ENCODE measurements at regions not wholly inside any gene's neighbourhood (a gene's known extent, or its start where the extent isn't known, plus 50 kb on each side); places are given as distances from the start of the nearest gene placed in this dataset.
A peak's percentile ranks its signal among the peaks of the same experiment; 100 is the strongest.

GRCh38 chr12:105723494-105723893 lies 393.0 kb downstream of the C12orf75 start:
- Histone ChIP-seq H3K79me1 (ENCODE audit: low read length) (no peaks in the 10 kb centered on the region), H4K8ac (ENCODE audit: low read depth, low read length) (no peak overlapping the region), H4K91ac (ENCODE audit: low read depth, low read length) (no peak overlapping the region), H2BK5ac (ENCODE audit: low read depth, low read length, poor library complexity) (no peak overlapping the region), H2AFZ (ENCODE audit: insufficient read depth, low read length, poor library complexity) (no peak overlapping the region), H3K4me3 (ENCODE audit: low read depth, low read length) (no peak overlapping the region), H3K18ac (ENCODE audit: low read length) (no peak overlapping the region), H3K23ac (ENCODE audit: low read length) (no peak overlapping the region), H3K4me1 (ENCODE audit: control insufficient read depth in 1 of 2, insufficient read depth in 2 of 2, low read length in 2 of 2) (no peaks in the 10 kb centered on the region), H3K27ac (ENCODE audit: low read depth, low read length) (no peak overlapping the region), H4K12ac (ENCODE audit: low read depth, low read length) (no peak overlapping the region), H3K9me3 (ENCODE audit: insufficient read depth, low read depth, low read length) (no peaks in the 10 kb centered on the region), H3K14ac (ENCODE audit: low read length) (no peak overlapping the region), H2AK5ac (ENCODE audit: low read length) (no peak overlapping the region), H3K4me2 (ENCODE audit: low read length) (no peak overlapping the region), H3K27me3 (ENCODE audit: insufficient read depth, low read length) (no peaks in the 10 kb centered on the region), H3K79me2 (ENCODE audit: control insufficient read depth, insufficient read depth, low read length, poor library complexity) (no peaks in the 10 kb centered on the region), H3K36me3 (ENCODE audit: control insufficient read depth in 1 of 2, insufficient read depth in 2 of 2, low read length in 2 of 2) (no peaks in the 10 kb centered on the region), H2BK12ac (ENCODE audit: low read length) (no peak overlapping the region), H2BK120ac (ENCODE audit: insufficient read depth, low read length, poor library complexity) (no peak overlapping the region), H3K4ac (ENCODE audit: low read depth, low read length) (no peak overlapping the region), H3K9ac (ENCODE audit: low read length) (no peak overlapping the region)
- no CpG with 5 or more reads among the region's 3 CpGs for WGBS (ENCODE audit: extremely low coverage, insufficient coverage, insufficient read length)
- DNase-seq, result no peak

- DNase-seq, result no peak
- Histone ChIP-seq H3K27me3 (ENCODE audit: insufficient read depth, low read length) (no peaks in the 10 kb centered on the region), H4K12ac (ENCODE audit: low read depth, low read length) (no peak overlapping the region), H2BK12ac (ENCODE audit: low read length) (no peak overlapping the region), H3K4me2 (ENCODE audit: low read length) (no peak overlapping the region), H3K4ac (ENCODE audit: low read depth, low read length) (no peak overlapping the region), H3K27ac (ENCODE audit: low read depth, low read length) (no peak overlapping the region), H2BK5ac (ENCODE audit: low read depth, low read length, poor library complexity) (no peak overlapping the region), H3K36me3 (ENCODE audit: control insufficient read depth in 1 of 2, insufficient read depth in 2 of 2, low read length in 2 of 2) (no peaks in the 10 kb centered on the region), H3K4me3 (ENCODE audit: low read depth, low read length) (no peak overlapping the region), H3K14ac (ENCODE audit: low read length) (no peak overlapping the region), H3K9ac (ENCODE audit: low read length) (no peak overlapping the region), H2AFZ (ENCODE audit: insufficient read depth, low read length, poor library complexity) (no peak overlapping the region), H4K91ac (ENCODE audit: low read depth, low read length) (no peak overlapping the region), H3K4me1 (ENCODE audit: control insufficient read depth in 1 of 2, insufficient read depth in 2 of 2, low read length in 2 of 2) (no peaks in the 10 kb centered on the region), H3K79me2 (ENCODE audit: control insufficient read depth, insufficient read depth, low read length, poor library complexity) (no peaks in the 10 kb centered on the region), H2BK120ac (ENCODE audit: insufficient read depth, low read length, poor library complexity) (no peak overlapping the region), H3K79me1 (ENCODE audit: low read length) (no peaks in the 10 kb centered on the region), H3K23ac (ENCODE audit: low read length) (peak overlapping the region; percentile 68), H2AK5ac (ENCODE audit: low read length) (no peak overlapping the region), H4K8ac (ENCODE audit: low read depth, low read length) (no peak overlapping the region), H3K9me3 (ENCODE audit: insufficient read depth, low read depth, low read length) (no peaks in the 10 kb centered on the region), H3K18ac (ENCODE audit: low read length) (no peak overlapping the region)
- WGBS (ENCODE audit: extremely low coverage, insufficient coverage, insufficient read length), result no CpG with 5 or more reads among the region's 4 CpGs
Observed at GRCh38 chr12:105724641-105725040, 394.1 kb downstream of the C12orf75 start.

- no peak overlapping the region for H4K8ac ChIP-seq (ENCODE audit: low read depth, low read length)
- no peak overlapping the region for H2AFZ ChIP-seq (ENCODE audit: insufficient read depth, low read length, poor library complexity)
- no peak overlapping the region for H4K12ac ChIP-seq (ENCODE audit: low read depth, low read length)
- no peaks in the 10 kb centered on the region for H3K79me2 ChIP-seq (ENCODE audit: control insufficient read depth, insufficient read depth, low read length, poor library complexity)
- no peaks in the 10 kb centered on the region for H3K4me1 ChIP-seq (ENCODE audit: control insufficient read depth in 1 of 2, insufficient read depth in 2 of 2, low read length in 2 of 2)
- no peak overlapping the region for H3K9ac ChIP-seq (ENCODE audit: low read length)
- H2BK5ac ChIP-seq (ENCODE audit: low read depth, low read length, poor library complexity), result no peak overlapping the region
- no peaks in the 10 kb centered on the region for H3K9me3 ChIP-seq (ENCODE audit: insufficient read depth, low read depth, low read length)
- H3K27ac ChIP-seq (ENCODE audit: low read depth, low read length), result no peak overlapping the region
- no peak overlapping the region for H2BK120ac ChIP-seq (ENCODE audit: insufficient read depth, low read length, poor library complexity)
- H3K36me3 ChIP-seq (ENCODE audit: control insufficient read depth in 1 of 2, insufficient read depth in 2 of 2, low read length in 2 of 2), result no peaks in the 10 kb centered on the region
- no peak overlapping the region for H3K14ac ChIP-seq (ENCODE audit: low read length)
- no peak overlapping the region for H3K4ac ChIP-seq (ENCODE audit: low read depth, low read length)
- no peak overlapping the region for H3K4me3 ChIP-seq (ENCODE audit: low read depth, low read length)
- H3K18ac ChIP-seq (ENCODE audit: low read length), result no peak overlapping the region
- H3K4me2 ChIP-seq (ENCODE audit: low read length), result no peak overlapping the region
- no peak overlapping the region for H4K91ac ChIP-seq (ENCODE audit: low read depth, low read length)
- H3K79me1 ChIP-seq (ENCODE audit: low read length), result no peaks in the 10 kb centered on the region
- H3K23ac ChIP-seq (ENCODE audit: low read length), result no peak overlapping the region
- DNase-seq, result peak in 1 of 2 donors; percentile 4
- no peaks in the 10 kb centered on the region for H3K27me3 ChIP-seq (ENCODE audit: insufficient read depth, low read length)
- no peak overlapping the region for H2BK12ac ChIP-seq (ENCODE audit: low read length)
- H2AK5ac ChIP-seq (ENCODE audit: low read length), result no peak overlapping the region
Observed at GRCh38 chr12:105725054-105725453, 394.6 kb downstream of the C12orf75 start.

GRCh38 chr12:105729181-105729771 lies 398.8 kb downstream of the C12orf75 start:
- H3K18ac ChIP-seq (ENCODE audit: low read length), result no peak overlapping the region
- no peak overlapping the region for H4K8ac ChIP-seq (ENCODE audit: low read depth, low read length)
- H4K12ac ChIP-seq (ENCODE audit: low read depth, low read length), result no peak overlapping the region
- H3K14ac ChIP-seq (ENCODE audit: low read length), result no peak overlapping the region
- no peaks in the 10 kb centered on the region for H3K79me2 ChIP-seq (ENCODE audit: control insufficient read depth, insufficient read depth, low read length, poor library complexity)
- H2BK5ac ChIP-seq (ENCODE audit: low read depth, low read length, poor library complexity), result no peak overlapping the region
- no peak overlapping the region for H4K91ac ChIP-seq (ENCODE audit: low read depth, low read length)
- no peak overlapping the region for H2BK12ac ChIP-seq (ENCODE audit: low read length)
- no peak for DNase-seq
- H2AK5ac ChIP-seq (ENCODE audit: low read length), result no peak overlapping the region
- H2AFZ ChIP-seq (ENCODE audit: insufficient read depth, low read length, poor library complexity), result no peak overlapping the region
- no peaks in the 10 kb centered on the region for H3K36me3 ChIP-seq (ENCODE audit: control insufficient read depth in 1 of 2, insufficient read depth in 2 of 2, low read length in 2 of 2)
- no peak overlapping the region for H3K23ac ChIP-seq (ENCODE audit: low read length)
- WGBS (ENCODE audit: extremely low coverage, insufficient coverage, insufficient read length), result no CpG with 5 or more reads among the region's 2 CpGs
- H3K9me3 ChIP-seq (ENCODE audit: insufficient read depth, low read depth, low read length), result no peaks in the 10 kb centered on the region
- H3K4me3 ChIP-seq (ENCODE audit: low read depth, low read length), result no peak overlapping the region
- no peaks in the 10 kb centered on the region for H3K27me3 ChIP-seq (ENCODE audit: insufficient read depth, low read length)
- no peak overlapping the region for H3K4me2 ChIP-seq (ENCODE audit: low read length)
- H3K4me1 ChIP-seq (ENCODE audit: control insufficient read depth in 1 of 2, insufficient read depth in 2 of 2, low read length in 2 of 2), result no peaks in the 10 kb centered on the region
- no peak overlapping the region for H3K9ac ChIP-seq (ENCODE audit: low read length)
- no peak overlapping the region for H3K27ac ChIP-seq (ENCODE audit: low read depth, low read length)
- H3K4ac ChIP-seq (ENCODE audit: low read depth, low read length), result no peak overlapping the region
- no peak overlapping the region for H2BK120ac ChIP-seq (ENCODE audit: insufficient read depth, low read length, poor library complexity)
- H3K79me1 ChIP-seq (ENCODE audit: low read length), result no peaks in the 10 kb centered on the region
